GM18499 (cell line): ENCODE measurements at regions not wholly inside any gene's neighbourhood (a gene's known extent, or its start where the extent isn't known, plus 50 kb on each side); places are given as distances from the start of the nearest gene placed in this dataset.
A peak's percentile ranks its signal among the peaks of the same experiment; 100 is the strongest.
"Not testable (repeated sequence)": the region's sequence is repeated elsewhere in the genome, so short reads cannot be mapped to it uniquely, and the experiment has no call there.

Experiments used
- ATAC-seq: cut with Tn5 transposase; IDR thresholded peaks from one replicate; pipeline ENCODE4 v1.9.1; 2021; ENCODE audit warnings: moderate number of reproducible peaks; ENCODE audit not compliant: insufficient read depth, unreplicated experiment

GRCh38 chr12:75814851-75815754, 216.5 kb downstream of the PHLDA1 start:
- peak; percentile 64 for ATAC-seq

GRCh38 chr12:75813072-75813471, 218.5 kb downstream of the PHLDA1 start:
- no peak for ATAC-seq

GRCh38 chr12:75812271-75813018, 219.1 kb downstream of the PHLDA1 start:
- ATAC-seq = no peak

- no peak for ATAC-seq
Observed at GRCh38 chr12:75809746-75810145, 221.8 kb downstream of the PHLDA1 start.

- ATAC-seq = no peak
Observed at GRCh38 chr12:75807494-75807893, 224.1 kb downstream of the PHLDA1 start.

- ATAC-seq = no peak
Observed at GRCh38 chr12:75805905-75806304, 225.7 kb downstream of the PHLDA1 start.

GRCh38 chr12:75805320-75805719, 226.3 kb downstream of the PHLDA1 start:
- no peak for ATAC-seq

- no peak for ATAC-seq
Observed at GRCh38 chr12:75798136-75798926, 233.2 kb downstream of the PHLDA1 start.

GRCh38 chr12:75795125-75795524, 236.5 kb downstream of the PHLDA1 start:
- no peak for ATAC-seq

GRCh38 chr12:75792687-75793086, 238.9 kb downstream of the PHLDA1 start:
- no peak for ATAC-seq

- no peak for ATAC-seq
Observed at GRCh38 chr12:75790219-75790618, 241.4 kb downstream of the PHLDA1 start.

- not testable (repeated sequence) for ATAC-seq
Observed at GRCh38 chr12:75787146-75787545, 244.4 kb downstream of the PHLDA1 start.

- no peak for ATAC-seq
Observed at GRCh38 chr12:75786070-75786469, 245.5 kb downstream of the PHLDA1 start.

- no peak for ATAC-seq
Observed at GRCh38 chr12:75784591-75784990, 247.0 kb downstream of the PHLDA1 start.

- ATAC-seq = no peak
Observed at GRCh38 chr12:75783093-75783877, 248.3 kb downstream of the PHLDA1 start.

- ATAC-seq = no peak
Observed at GRCh38 chr12:75782069-75782581, 249.5 kb downstream of the PHLDA1 start.

- no peak for ATAC-seq
Observed at GRCh38 chr12:75781532-75782046, 250.0 kb downstream of the PHLDA1 start.

GRCh38 chr12:75779891-75780496, 251.6 kb downstream of the PHLDA1 start:
- ATAC-seq = no peak
